ENCODE measurements at regions not wholly inside any gene's neighbourhood (a gene's known extent, or its start where the extent isn't known, plus 50 kb on each side); places are given as distances from the start of the nearest gene placed in this dataset.

DNA sequence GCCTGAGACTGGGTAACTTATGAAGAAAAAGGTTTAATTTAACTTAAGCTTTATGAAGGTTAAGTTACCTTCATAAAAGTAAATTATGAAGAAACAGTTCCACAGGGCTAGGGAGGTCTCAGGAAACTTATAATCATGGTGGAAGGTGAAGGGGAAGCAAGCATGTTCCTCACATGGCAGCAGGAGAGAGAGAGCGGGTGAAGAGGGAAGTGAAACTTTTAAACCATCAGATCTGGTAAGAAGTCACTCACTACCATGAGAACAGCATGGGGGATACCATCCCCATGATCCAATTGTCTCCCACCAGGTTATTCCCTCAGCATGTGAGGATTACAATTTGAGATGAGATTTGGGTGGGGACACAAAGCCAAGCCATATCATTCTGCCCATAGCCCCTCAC lies 944.7 kb upstream of the NDST4 start:
- Histone ChIP-seq H3K27ac (no peak overlapping the region), H3K9me3 (no peaks in the 10 kb centered on the region), H3K4me3 (no peak overlapping the region), H3K4me1 (no peaks in the 10 kb centered on the region), H3K36me3 (no peaks in the 10 kb centered on the region), H3K27me3 (no peaks in the 10 kb centered on the region)
- 83 to 90% (median 85%) methylated on average over 1 of the region's 1 CpG for WGBS, 4 donors
- ATAC-seq (no peak), DNase-seq (no peak)
- TF ChIP-seq POLR2A (IDR thresholded peaks at IDR 0.05) = no peak
- TF ChIP-seq, protein P1, sequence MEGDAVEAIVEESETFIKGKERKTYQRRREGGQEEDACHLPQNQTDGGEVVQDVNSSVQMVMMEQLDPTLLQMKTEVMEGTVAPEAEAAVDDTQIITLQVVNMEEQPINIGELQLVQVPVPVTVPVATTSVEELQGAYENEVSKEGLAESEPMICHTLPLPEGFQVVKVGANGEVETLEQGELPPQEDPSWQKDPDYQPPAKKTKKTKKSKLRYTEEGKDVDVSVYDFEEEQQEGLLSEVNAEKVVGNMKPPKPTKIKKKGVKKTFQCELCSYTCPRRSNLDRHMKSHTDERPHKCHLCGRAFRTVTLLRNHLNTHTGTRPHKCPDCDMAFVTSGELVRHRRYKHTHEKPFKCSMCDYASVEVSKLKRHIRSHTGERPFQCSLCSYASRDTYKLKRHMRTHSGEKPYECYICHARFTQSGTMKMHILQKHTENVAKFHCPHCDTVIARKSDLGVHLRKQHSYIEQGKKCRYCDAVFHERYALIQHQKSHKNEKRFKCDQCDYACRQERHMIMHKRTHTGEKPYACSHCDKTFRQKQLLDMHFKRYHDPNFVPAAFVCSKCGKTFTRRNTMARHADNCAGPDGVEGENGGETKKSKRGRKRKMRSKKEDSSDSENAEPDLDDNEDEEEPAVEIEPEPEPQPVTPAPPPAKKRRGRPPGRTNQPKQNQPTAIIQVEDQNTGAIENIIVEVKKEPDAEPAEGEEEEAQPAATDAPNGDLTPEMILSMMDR (IDR thresholded peaks at IDR 0.05) = no peak
- intact Hi-C loops (cut with DNase I) = no loop called here

DNA sequence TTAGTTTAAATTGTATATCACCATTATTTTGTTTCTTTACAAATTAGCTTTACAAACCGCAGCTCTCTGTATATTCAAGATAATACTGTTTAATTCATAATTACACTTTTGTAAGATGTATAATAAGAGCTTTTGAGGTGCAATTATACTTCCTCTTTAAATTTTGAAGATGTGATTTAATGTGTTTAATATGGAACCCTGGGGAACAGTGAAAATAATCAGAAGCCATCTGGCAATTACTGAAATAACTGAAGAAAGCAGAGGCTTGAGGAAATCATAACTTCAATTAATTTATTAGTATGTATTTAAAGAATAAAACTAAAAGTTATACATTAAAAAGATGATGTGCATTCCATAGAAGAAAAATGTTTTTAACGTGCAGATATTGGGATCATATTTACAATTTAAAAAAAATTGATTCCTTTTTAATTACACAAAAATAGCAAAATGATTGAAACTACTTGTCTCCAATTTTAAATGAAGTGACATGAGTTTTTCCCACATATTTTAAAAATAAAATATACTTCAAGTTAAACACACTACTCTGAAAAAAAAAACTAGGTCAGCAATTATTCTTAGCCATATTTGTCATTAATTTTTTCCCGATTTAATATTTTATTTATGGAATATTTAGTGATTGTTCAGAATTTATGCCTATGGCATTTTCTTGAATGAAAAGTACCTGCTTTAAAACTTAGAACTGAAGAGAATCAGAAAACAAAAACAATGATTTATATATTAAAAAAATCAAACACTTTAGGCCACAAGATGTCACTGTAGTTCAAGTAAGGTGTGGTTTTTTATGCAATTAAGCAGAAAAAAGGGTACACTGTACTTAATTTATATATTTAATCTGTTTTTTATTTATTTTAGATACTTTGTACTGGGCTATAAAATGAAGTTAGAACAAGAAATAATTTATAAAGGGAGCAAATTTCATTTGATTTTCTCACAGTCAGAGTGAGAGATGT lies 942.7 kb upstream of the NDST4 start:
- ATAC-seq = no peak
- 57 to 65% (median 59%) methylated on average over 3 of the region's 3 CpGs for WGBS, 4 donors
- TF ChIP-seq, protein P1 (IDR thresholded peaks at IDR 0.05) = peak in 4 of 12 donors; percentile 14 to 30 (median 22)
- no peak for TF ChIP-seq POLR2A (IDR thresholded peaks at IDR 0.05)
- Histone ChIP-seq H3K27ac (no peak overlapping the region), H3K27me3 (no peaks in the 10 kb centered on the region), H3K36me3 (no peaks in the 10 kb centered on the region), H3K4me1 (no peaks in the 10 kb centered on the region), H3K9me3 (no peaks in the 10 kb centered on the region), H3K4me3 (no peak overlapping the region)
- no peak for DNase-seq
- intact Hi-C loops (cut with DNase I) = no loop called here

DNA sequence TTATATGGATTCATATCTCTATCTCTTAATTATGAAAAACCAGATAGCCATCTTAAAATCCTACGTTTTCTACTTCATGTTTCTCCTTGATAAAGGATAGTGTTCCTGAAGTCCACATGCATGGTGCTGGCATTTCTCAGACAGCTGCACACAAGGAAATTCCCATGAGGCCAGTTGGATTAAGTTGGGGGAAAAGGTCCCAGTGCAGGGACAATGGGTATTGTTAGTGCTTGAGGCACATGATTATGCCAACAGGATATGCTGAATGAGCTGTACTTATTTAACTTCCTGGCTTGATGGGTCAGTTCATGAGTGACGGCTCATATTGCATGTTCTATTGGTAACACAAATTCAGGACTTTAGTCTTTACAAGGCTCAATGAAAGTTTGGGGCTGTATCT lies 913.9 kb upstream of the NDST4 start:
- H3K27me3 ChIP-seq = no peaks in the 10 kb centered on the region
- TF ChIP-seq, protein P1 (IDR thresholded peaks at IDR 0.05) = no peak
- H3K36me3 ChIP-seq = no peaks in the 10 kb centered on the region
- H3K4me3 ChIP-seq = no peak overlapping the region
- WGBS, 4 donors = 42 to 50% (median 47%) methylated on average over 2 of the region's 2 CpGs
- no peak overlapping the region for H3K27ac ChIP-seq
- intact Hi-C loops (cut with DNase I) = no loop called here
- no peaks in the 10 kb centered on the region for H3K9me3 ChIP-seq
- ATAC-seq = no peak
- no peaks in the 10 kb centered on the region for H3K4me1 ChIP-seq
- DNase-seq = no peak

DNA sequence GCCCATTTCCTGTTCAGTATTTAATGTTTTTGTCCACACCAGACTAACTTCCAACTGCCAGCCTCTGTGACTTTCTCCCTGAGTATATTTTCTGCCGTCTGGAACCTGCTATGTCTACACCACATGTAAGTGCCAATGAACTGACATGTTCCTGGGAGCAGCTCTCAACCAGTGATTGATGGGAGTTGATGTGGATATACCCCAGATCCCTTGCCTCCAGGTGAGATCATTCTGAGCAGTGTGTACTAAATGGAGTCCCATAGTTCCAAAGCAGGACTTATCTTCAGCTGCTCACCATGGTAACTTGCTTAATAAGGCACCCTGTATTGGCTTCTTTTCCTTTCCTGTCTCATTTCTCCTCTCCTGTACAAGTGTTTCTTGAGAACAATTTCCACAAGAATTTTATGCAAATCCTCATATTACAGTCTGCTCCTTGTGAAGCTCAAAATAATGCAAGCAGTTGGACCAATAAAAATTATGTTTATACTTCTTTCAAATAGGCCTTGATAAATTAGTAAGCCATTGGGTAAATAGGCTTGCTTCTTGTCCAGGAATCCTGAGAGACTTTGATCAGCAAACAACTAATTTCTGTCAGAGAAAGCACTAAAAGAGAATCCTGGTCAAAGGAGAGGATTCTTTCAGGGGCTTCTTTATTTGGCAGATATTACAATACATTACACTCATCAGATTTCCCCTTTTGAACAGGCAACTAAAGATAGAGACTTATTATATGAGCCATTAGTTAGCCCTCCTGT lies 911.7 kb upstream of the NDST4 start:
- Histone ChIP-seq H3K4me3 (no peak overlapping the region), H3K36me3 (no peaks in the 10 kb centered on the region), H3K9me3 (peaks cover 0 to 16% (median 4%) of the 10 kb centered on the region in 12 donors), H3K27ac (no peak overlapping the region), H3K4me1 (no peaks in the 10 kb centered on the region), H3K27me3 (no peaks in the 10 kb centered on the region)
- DNase-seq = no peak
- intact Hi-C loops (cut with DNase I) = no loop called here
- 22 to 31% (median 27%) methylated on average over 1 of the region's 1 CpG for WGBS, 4 donors
- ATAC-seq = no peak
- TF ChIP-seq, protein P1 (IDR thresholded peaks at IDR 0.05) = no peak
- TF ChIP-seq POLR2A (IDR thresholded peaks at IDR 0.05) = no peak

Data from heart left ventricle (tissue), 16 donors.